ENCODE measurements at regions not wholly inside any gene's neighbourhood (a gene's known extent, or its start where the extent isn't known, plus 50 kb on each side); places are given as distances from the start of the nearest gene placed in this dataset.

- TF ChIP-seq CTCF (IDR thresholded peaks at IDR 0.05) (no peak), EZH2phosphoT487 (IDR thresholded peaks at IDR 0.05) (no peak), EZH2 (IDR thresholded peaks at IDR 0.05) (no peak)
These were observed 129.9 kb upstream of the FER start for GRCh38 chr5:108617467-108618435.

Measured in neural progenitor cell (in vitro differentiated cells).